HG02623 (cell line): ENCODE measurements at regions not wholly inside any gene's neighbourhood (a gene's known extent, or its start where the extent isn't known, plus 50 kb on each side); places are given as distances from the start of the nearest gene placed in this dataset.

ENCODE experiments used
- ATAC-seq: cut with Tn5 transposase; IDR thresholded peaks from one replicate; pipeline ENCODE4 v1.9.1; 2021; ENCODE audit warnings: moderate library complexity; ENCODE audit not compliant: unreplicated experiment

- ATAC-seq, result no peak
These were observed 540.1 kb upstream of the SEMA6D start for GRCh38 chr15:47177177-47177576.

- no peak for ATAC-seq
These were observed 537.3 kb upstream of the SEMA6D start for GRCh38 chr15:47179988-47180387.

- no peak for ATAC-seq
These were observed 534.5 kb upstream of the SEMA6D start for GRCh38 chr15:47182818-47183217.

DNA sequence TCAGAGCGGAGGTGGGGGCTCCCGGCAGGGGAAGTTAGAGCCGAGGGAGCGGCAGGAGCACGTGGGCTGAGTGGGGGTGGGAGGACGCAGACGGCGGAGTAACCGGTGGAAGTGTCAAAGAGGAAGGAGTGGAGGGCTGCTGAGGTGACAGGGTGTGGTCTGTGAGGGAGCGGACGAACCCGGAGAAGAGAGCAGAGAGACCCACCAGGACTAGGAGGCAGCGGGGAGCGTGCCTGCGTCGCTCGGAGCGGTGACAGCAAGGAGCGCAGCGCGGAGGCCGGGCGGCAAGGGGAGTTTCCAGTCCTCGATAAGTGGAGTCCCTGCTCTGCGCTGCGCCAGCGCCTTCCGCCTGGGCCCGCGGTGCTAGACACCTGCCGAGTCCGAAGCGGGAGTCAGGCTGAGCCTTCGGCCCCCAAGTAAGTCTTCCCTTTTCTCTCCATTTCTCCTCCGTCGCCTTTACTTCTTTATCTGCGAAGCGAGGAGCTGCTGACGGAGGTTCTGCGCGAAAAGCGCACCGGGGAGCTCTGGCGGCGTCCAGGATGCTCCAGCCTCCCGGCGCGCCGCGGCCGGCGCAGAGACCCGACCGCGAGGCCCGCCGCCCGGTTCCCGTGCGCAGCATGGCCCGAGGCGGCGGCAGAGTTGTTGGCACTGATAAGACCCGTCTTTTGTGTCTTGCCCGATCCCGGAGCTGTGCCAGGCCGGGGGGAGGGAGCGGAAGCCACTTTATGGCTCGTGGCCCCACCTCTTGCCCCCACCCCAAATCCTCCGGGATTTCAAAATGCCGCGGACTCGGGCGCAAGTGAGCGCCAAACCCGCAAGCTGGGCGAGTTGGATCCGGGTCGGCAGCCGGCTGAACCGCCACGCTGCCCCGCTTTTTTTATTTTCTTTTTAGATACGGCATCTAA is 533.0 kb upstream of the SEMA6D start:
- peak; percentile 58 for ATAC-seq

DNA sequence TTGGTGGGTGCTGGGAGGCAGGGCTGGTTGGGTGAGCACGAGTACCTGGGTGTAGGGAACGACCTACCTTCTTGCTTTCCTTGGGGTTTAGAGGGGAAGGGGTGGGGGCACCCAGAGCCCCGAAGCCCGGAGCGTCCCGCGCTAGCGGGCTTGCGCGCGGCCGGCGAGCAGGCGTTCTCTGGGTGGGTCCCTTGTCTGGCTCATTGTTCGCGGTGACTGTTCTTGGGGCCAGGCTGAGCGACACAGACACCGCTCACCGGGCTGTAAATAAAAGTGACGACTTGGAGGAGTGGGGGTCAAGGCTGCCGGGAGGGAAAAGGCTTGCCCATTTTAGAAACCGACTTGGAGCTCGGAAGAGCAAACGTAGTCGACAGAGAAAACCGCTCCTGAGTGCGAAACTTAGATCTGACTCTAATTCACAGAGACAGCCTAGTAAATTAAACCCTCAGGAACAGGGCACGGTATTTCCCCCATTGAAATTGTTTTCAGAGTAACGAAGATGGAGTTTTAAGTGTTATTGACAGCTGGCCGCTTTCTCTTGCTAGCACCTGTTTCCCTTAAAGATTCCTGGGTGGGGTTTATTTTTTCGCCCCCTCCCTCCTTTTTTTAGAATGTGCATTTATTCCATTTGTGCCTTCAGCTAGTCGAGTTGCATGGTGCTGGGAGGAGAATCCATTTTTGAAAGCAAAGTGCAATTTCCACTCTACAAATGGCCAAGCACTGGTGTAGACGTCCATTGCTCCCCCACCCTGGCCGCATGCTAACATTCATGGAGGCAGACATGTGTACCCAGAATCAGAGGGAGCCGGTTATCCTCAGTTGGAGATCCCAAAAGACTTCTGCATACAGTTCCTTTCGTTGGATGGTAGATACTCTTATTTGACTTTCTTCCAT is 532.1 kb upstream of the SEMA6D start:
- no peak for ATAC-seq

GRCh38 chr15:47186075-47186474 is 531.2 kb upstream of the SEMA6D start:
- ATAC-seq, result no peak

DNA sequence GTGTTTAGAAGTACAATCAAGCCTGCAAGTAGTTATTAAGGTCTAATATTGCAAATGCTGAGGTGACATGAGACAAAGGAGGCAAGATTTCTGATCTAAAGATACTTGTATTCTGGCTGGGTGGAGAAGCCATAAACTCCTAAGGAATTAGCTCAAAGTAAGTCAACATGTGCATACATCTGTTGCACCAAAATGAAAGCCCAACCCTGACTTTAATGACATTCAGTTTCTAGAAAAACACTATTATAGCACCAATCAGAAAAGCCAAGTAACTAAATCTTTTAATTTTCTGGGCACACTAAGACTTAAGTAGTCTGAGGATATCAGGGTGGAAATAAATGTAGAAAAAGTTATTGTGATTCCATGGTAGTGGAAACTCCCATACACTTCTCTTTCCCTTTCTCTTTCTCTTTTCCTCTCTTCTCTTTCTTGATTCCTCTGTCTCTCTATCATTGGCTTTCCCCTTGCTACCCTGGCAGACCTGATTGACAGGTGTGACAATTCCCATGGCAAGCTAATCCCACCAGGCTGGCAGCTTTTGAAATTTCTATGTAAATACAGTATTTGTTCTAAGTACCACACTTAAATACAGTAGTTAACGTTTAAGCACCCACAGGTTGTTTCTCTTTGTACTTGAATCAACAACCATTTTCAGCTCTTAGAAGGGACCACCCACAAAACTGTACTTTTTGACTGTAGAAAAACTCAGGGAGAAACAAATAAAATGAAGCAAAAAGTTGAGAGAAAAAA is 528.4 kb upstream of the SEMA6D start:
- no peak for ATAC-seq

DNA sequence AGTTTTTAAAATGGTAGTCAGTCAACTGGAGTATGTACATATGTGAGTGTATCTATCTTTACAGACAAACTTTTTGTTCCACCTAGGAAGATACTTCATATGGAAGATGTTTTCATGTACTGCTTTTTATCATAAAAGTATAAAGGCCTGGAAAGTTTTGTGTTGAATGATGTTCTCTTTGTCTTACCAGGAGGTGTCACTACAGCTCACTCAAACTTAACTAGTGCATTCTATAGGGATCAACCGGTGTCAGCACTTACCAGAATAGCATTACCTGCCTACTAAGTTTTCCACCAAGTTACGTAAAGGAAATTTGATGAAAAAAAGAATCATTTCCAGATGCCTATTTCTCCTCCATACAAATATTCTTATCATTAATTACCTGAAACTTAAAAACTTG is 522.6 kb upstream of the SEMA6D start:
- ATAC-seq, result no peak

GRCh38 chr15:47196048-47196447 is 521.3 kb upstream of the SEMA6D start:
- peak; percentile 91 for ATAC-seq

- ATAC-seq, result no peak
These were observed 513.3 kb upstream of the SEMA6D start for GRCh38 chr15:47203993-47204392.

DNA sequence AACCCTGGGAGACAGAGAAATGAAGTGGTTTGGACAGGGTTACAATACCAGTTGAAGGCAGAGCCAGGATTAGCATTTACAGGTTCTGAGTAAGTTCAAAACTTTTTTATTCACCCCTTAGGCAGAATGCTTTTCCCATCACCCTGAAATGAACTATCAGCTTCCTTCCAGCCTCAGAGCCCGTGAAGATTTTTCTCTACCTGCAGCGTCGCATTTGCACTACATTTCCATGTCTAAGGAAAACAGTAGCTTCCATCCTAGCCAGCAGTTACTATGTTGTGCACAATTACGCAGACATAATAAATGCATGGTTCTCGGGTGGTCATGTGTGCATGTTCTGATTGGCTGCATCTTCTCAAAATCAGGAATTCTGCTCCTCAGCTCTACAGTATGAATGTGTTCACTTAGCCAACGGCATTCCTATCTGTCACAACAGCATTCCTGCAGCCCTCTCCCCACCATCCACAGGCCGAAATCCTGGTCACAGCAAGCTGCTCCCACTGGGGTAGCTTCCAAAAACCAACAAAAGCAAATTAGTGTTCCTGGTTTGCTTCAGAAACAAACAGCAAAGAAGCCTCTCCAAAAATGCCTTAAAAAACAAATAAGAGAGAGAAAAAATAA is 510.8 kb upstream of the SEMA6D start:
- no peak for ATAC-seq

DNA sequence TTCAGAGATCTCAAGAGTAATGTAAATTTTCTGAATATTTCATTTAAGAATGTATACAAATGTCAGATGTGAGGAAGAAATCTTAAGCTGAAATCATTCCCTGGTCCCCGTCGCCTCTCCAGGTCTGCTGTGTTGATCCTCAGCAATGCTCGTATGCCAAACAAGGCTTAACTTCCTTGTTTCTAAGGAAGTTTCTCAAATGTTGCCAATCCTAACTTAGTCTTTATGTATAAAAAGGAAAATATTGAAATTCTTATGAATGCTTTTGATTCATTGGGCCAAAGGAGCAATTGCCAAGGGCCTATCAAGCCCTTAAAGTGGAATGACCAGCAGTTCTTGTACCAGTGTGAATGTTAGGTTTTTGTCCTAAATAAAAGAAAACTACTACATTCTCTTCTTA is 507.7 kb upstream of the SEMA6D start:
- ATAC-seq, result no peak

GRCh38 chr15:47212222-47213010 is 504.9 kb upstream of the SEMA6D start:
- ATAC-seq, result no peak

DNA sequence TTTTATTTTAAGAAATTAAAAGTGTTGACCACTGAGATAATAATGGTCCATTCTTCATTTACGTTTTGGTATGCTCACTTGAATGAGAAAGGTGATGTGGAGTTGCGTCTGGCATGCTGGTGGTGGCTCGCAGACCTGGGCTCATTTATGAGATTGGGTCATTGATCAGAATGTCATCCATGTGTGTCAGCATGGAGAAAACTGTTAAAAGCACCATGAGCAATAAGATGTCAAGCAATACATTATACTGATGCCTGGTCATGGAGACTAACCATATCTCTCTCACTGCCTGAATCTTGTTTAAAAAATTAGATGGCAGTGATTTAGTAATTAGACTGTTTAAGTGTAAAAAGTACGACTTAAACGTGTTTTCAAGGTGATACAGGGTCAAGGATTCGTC is 503.4 kb upstream of the SEMA6D start:
- no peak for ATAC-seq

GRCh38 chr15:47218295-47218694 is 499.0 kb upstream of the SEMA6D start:
- no peak for ATAC-seq

GRCh38 chr15:47244361-47244760 is 472.9 kb upstream of the SEMA6D start:
- no peak for ATAC-seq

DNA sequence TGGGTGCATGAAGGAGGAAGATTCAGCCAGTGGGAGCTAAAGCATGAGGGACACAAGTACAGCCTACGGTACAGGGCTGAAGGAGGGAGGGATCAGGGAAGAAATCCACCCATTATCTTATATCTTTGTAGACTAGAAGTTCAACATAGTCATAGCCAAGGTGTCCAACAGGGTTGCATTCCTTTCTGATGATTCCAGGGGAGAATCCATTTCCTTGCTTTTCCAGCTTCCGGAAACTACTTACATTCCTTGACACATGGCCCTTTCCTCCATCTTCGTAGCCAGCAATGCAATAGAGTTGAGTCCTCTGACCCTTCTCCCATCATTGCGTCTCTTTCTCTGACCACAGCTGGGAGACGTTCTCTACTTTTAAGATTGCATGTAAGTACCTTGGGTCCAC is 471.0 kb upstream of the SEMA6D start:
- no peak for ATAC-seq

- ATAC-seq, result no peak
These were observed 458.8 kb upstream of the SEMA6D start for GRCh38 chr15:47258521-47258920.

DNA sequence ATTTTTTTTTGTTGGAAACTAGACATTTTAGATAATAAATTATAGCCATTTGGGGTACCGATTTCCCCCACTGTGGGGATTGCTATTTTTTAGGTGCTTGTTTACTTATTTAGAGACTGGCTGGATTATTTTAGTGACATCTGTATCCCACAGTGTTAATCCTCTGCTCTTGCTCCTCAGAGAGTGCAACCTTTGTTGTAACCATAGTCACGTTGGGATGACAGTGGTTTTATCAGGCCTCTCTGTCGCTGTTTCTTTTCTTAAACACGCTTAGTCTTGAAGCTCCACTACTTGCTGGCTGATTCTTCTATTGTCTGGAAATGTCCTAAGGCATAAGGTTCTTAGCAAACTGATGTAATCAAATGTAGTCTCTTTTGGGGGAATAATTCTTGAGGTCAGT is 451.6 kb upstream of the SEMA6D start:
- ATAC-seq, result no peak

GRCh38 chr15:47266566-47266965 is 450.7 kb upstream of the SEMA6D start:
- ATAC-seq, result no peak
